IMR-90 (cell line): ENCODE measurements at regions not wholly inside any gene's neighbourhood (a gene's known extent, or its start where the extent isn't known, plus 50 kb on each side); places are given as distances from the start of the nearest gene placed in this dataset.

Experiments
- BHLHE40 ChIP-seq: fragments of 150-350 bp; IDR thresholded peaks from 2 replicates; pipeline ENCODE4 v1.6.1; 2016; ENCODE audit warnings: mild to moderate bottlenecking, low read depth, low read length
- CEBPB ChIP-seq: IDR thresholded peaks from 2 replicates; pipeline ENCODE4 v1.6.1; 2012; ENCODE audit warnings: low read depth, low read length, improper control_type of control experiment
- CTCF ChIP-seq: conservative IDR thresholded peaks from 2 replicates; pipeline ENCODE4 v1.5.1; 2012; ENCODE audit warnings: mild to moderate bottlenecking, low read depth, low read length, improper control_type of control experiment
- ELK1 ChIP-seq: fragments of 150-350 bp; IDR thresholded peaks from 2 replicates; pipeline ENCODE4 v1.6.1; 2016; ENCODE audit warnings: low read depth, mild to moderate bottlenecking, low read length, moderate library complexity, borderline replicate concordance
- FOS ChIP-seq: fragments of 150-350 bp; IDR thresholded peaks from 2 replicates; pipeline ENCODE4 v1.6.1; 2016; ENCODE audit warnings: low read depth, low read length
- MAFK ChIP-seq: IDR thresholded peaks from 2 replicates; pipeline ENCODE4 v1.6.1; 2012; ENCODE audit warnings: low read depth, low read length, improper control_type of control experiment
- MXI1 ChIP-seq: IDR thresholded peaks from 2 replicates; pipeline ENCODE4 v1.6.1; 2012; ENCODE audit warnings: low read depth, mild to moderate bottlenecking, low read length, moderate library complexity, borderline replicate concordance
- NFE2L2 ChIP-seq: fragments of 150-350 bp; IDR thresholded peaks from 2 replicates; pipeline ENCODE4 v1.6.1; 2016; ENCODE audit warnings: low read depth, mild to moderate bottlenecking, low read length
- POLR2A ChIP-seq: IDR thresholded peaks from 2 replicates; pipeline ENCODE4 v1.6.1; 2012; ENCODE audit warnings: mild to moderate bottlenecking, low read depth, low read length
- RAD21 ChIP-seq: IDR thresholded peaks from 2 replicates; pipeline ENCODE4 v1.6.1; 2012; ENCODE audit warnings: low read length, improper control_type of control experiment
- RFX5 ChIP-seq: IDR thresholded peaks from 2 replicates; pipeline ENCODE4 v1.8.0; 2012; ENCODE audit warnings: low read depth, mild to moderate bottlenecking, low read length, moderate library complexity
- USF2 ChIP-seq: fragments of 150-350 bp; IDR thresholded peaks from 2 replicates; pipeline ENCODE4 v1.6.1; 2017; ENCODE audit warnings: mild to moderate bottlenecking, antibody characterized with exemption, low read length, low read depth

GRCh38 chr9:90029386-90029785 is 424.6 kb downstream of the GADD45G start:
- no peak for TF ChIP-seq CTCF
- no peak for TF ChIP-seq POLR2A
- TF ChIP-seq MXI1: no peak
- TF ChIP-seq USF2: no peak
- no peak for TF ChIP-seq MAFK
- no peak for TF ChIP-seq BHLHE40
- TF ChIP-seq ELK1: no peak
- no peak for TF ChIP-seq CEBPB
- no peak for TF ChIP-seq FOS
- TF ChIP-seq NFE2L2: no peak
- TF ChIP-seq RAD21: no peak
- no peak for TF ChIP-seq RFX5
